CD14-positive monocyte (primary cell): ENCODE measurements at regions not wholly inside any gene's neighbourhood (a gene's known extent, or its start where the extent isn't known, plus 50 kb on each side); places are given as distances from the start of the nearest gene placed in this dataset.

ENCODE experiments used
- DNase-seq, 3 donors: peaks; one replicate each; pipeline ENCODE4 v3.0.0-alpha.2; 2011 to 2022
- H2AFZ ChIP-seq: 2 replicates; pipeline ENCODE4 v1.6.0; 2012; ENCODE audit warnings: mild to moderate bottlenecking, low read depth, low read length, inconsistent platforms; ENCODE audit not compliant: insufficient read depth, poor library complexity, severe bottlenecking
- H3K27ac ChIP-seq, 2 donors: 1 replicate in 1 of 2; 2 replicates in 1 of 2; pipeline ENCODE4 v1.5.1; 2012 to 2013; ENCODE audit warnings: low read length in 2 of 2, control low read depth in 1 of 2, inconsistent platforms in 1 of 2, low read depth in 1 of 2, mild to moderate bottlenecking in 1 of 2
- H3K27me3 ChIP-seq, 2 donors: one replicate each; pipeline versions ENCODE4 v1.6.0 to v1.6.1; 2011 to 2013; ENCODE audit warnings: low read length in 2 of 2; ENCODE audit not compliant: control insufficient read depth in 2 of 2, insufficient read depth in 2 of 2
- H3K36me3 ChIP-seq, 2 donors: replicated peaks in 1 of 2; 1 replicate in 1 of 2; 2 replicates in 1 of 2; pipeline versions ENCODE4 v1.5.1 to v1.6.1; 2012 to 2013; ENCODE audit warnings: low read length in 2 of 2, control low read depth in 1 of 2, inconsistent platforms in 1 of 2, mild to moderate bottlenecking in 1 of 2; ENCODE audit not compliant: insufficient read depth in 2 of 2, control insufficient read depth in 1 of 2
- H3K4me1 ChIP-seq, 2 donors: 1 replicate in 1 of 2; 2 replicates in 1 of 2; pipeline versions ENCODE4 v1.5.1 to v1.6.1; 2012 to 2013; ENCODE audit warnings: low read length in 2 of 2, control low read depth in 1 of 2, inconsistent platforms in 1 of 2, mild to moderate bottlenecking in 1 of 2, moderate library complexity in 1 of 2; ENCODE audit not compliant: insufficient read depth in 2 of 2, control insufficient read depth in 1 of 2
- H3K4me2 ChIP-seq: replicated peaks from 2 replicates; pipeline ENCODE3; 2012; ENCODE audit warnings: low read length, moderate library complexity, mild to moderate bottlenecking; ENCODE audit not compliant: poor library complexity, severe bottlenecking; ENCODE audit errors: extremely low read depth
- H3K4me3 ChIP-seq, 3 experiments: fragments of 200-600 bp in 1 of 3; sonication (generic) in 1 of 3; replicated peaks in 1 of 3; 1 replicate in 2 of 3; 2 replicates in 1 of 3; pipeline ENCODE4 v1.5.1; 2011 to 2013; ENCODE audit warnings: low read length in 3 of 3, mild to moderate bottlenecking in 3 of 3, control low read depth in 2 of 3, low read depth in 2 of 3, inconsistent platforms in 1 of 3, moderate library complexity in 1 of 3
- H3K79me2 ChIP-seq: 2 replicates; pipeline ENCODE4 v1.6.0; 2012; ENCODE audit warnings: mild to moderate bottlenecking, control low read depth, inconsistent platforms, low read length, moderate library complexity; ENCODE audit not compliant: insufficient read depth
- H3K9ac ChIP-seq: 2 replicates; pipeline ENCODE4 v1.6.0; 2017; ENCODE audit warnings: low read length, mild to moderate bottlenecking; ENCODE audit not compliant: insufficient read depth, poor library complexity, severe bottlenecking
- H3K9me3 ChIP-seq, 2 donors: replicated peaks in 1 of 2; 1 replicate in 1 of 2; 2 replicates in 1 of 2; pipeline versions ENCODE4 v1.5.1 to v1.6.1; 2012 to 2013; ENCODE audit warnings: low read length in 2 of 2, control low read depth in 1 of 2; ENCODE audit not compliant: control insufficient read depth in 1 of 2, insufficient read depth in 1 of 2
- H4K20me1 ChIP-seq: 2 replicates; pipeline ENCODE4 v1.6.0; 2012; ENCODE audit warnings: mild to moderate bottlenecking, low read length, control low read depth, moderate library complexity; ENCODE audit not compliant: insufficient read depth
- H3K27ac Mint-ChIP-seq, 7 donors: one replicate each; pipeline ENCODE4 v1.8.0; 2020; ENCODE audit warnings: mild to moderate bottlenecking in 7 of 7, mixed read lengths in 7 of 7, moderate library complexity in 6 of 7, inconsistent platforms in 2 of 7
- H3K27me3 Mint-ChIP-seq, 3 donors: one replicate each; pipeline ENCODE4 v1.8.0; 2021 to 2022; ENCODE audit warnings: low read depth in 3 of 3, mild to moderate bottlenecking in 3 of 3, mixed read lengths in 3 of 3, moderate library complexity in 3 of 3, inconsistent platforms in 1 of 3
- H3K36me3 Mint-ChIP-seq, 2 donors: one replicate each; pipeline ENCODE4 v1.8.0; 2020; ENCODE audit warnings: mixed read lengths in 2 of 2, inconsistent platforms in 1 of 2, mild to moderate bottlenecking in 1 of 2
- H3K4me1 Mint-ChIP-seq: one replicate; pipeline ENCODE4 v1.8.0; 2020; ENCODE audit warnings: mild to moderate bottlenecking, mixed read lengths
- H3K4me3 Mint-ChIP-seq, 2 donors: one replicate each; pipeline ENCODE4 v1.8.0; 2020; ENCODE audit warnings: mild to moderate bottlenecking in 2 of 2, mixed read lengths in 2 of 2, moderate library complexity in 1 of 2
- H3K9me3 Mint-ChIP-seq, 7 donors: one replicate each; pipeline ENCODE4 v1.8.0; 2020 to 2022; ENCODE audit warnings: mixed read lengths in 7 of 7, mild to moderate bottlenecking in 6 of 7, moderate library complexity in 6 of 7, inconsistent platforms in 2 of 7
- CTCF ChIP-seq: fragments of 200-600 bp; IDR thresholded peaks from one replicate; pipeline ENCODE4 v1.8.0; 2022; ENCODE audit warnings: antibody characterized with exemption, mild to moderate bottlenecking
- WGBS: methylation state at CpG from one replicate; pipeline ENCODE4 v1.1.5; 2013; ENCODE audit warnings: missing lambda C conversion rate; ENCODE audit not compliant: insufficient coverage; 5-methylcytosine and 5-hydroxymethylcytosine counted together
- intact Hi-C, 2 donors: fragments of 100-400 bp; cut with micrococcal nuclease; formaldehyde crosslinking; loops; one replicate each; pipeline versions ENCODE4 v1.15.0 to v1.15.1; 2023

GRCh38 chr13:108455320-108455719, 174.1 kb upstream of the MYO16 start:
- H2AFZ ChIP-seq: no peak overlapping the region
- Mint-ChIP-seq H3K36me3 (no peaks in the 10 kb centered on the region), H3K27ac (no peak overlapping the region), H3K9me3 (peaks cover 4 to 15% (median 11%) of the 10 kb centered on the region in 7 donors), H3K4me1 (no peaks in the 10 kb centered on the region), H3K4me3 (no peak overlapping the region), H3K27me3 (peaks cover 0 to 3% (median 0%) of the 10 kb centered on the region in 3 donors)
- no peaks in the 10 kb centered on the region for H3K27me3 ChIP-seq
- no peak overlapping the region for H3K27ac ChIP-seq
- no peaks in the 10 kb centered on the region for H4K20me1 ChIP-seq
- DNase-seq: no peak
- no peak overlapping the region for H3K9ac ChIP-seq
- H3K79me2 ChIP-seq: no peaks in the 10 kb centered on the region
- no CpG with 5 or more reads among the region's 2 CpGs for WGBS
- no peaks in the 10 kb centered on the region for H3K4me1 ChIP-seq
- intact Hi-C loops: no loop called here
- no peaks in the 10 kb centered on the region for H3K36me3 ChIP-seq
- no peak overlapping the region for H3K4me2 ChIP-seq
- H3K4me3 ChIP-seq: no peak overlapping the region
- H3K9me3 ChIP-seq: peaks cover 2 to 9% of the 10 kb centered on the region in 2 donors
- TF ChIP-seq CTCF: no peak

GRCh38 chr13:108460043-108460442, 169.4 kb upstream of the MYO16 start:
- 100% methylated on average over 2 of the region's 4 CpGs for WGBS
- H3K79me2 ChIP-seq: no peaks in the 10 kb centered on the region
- no peaks in the 10 kb centered on the region for H3K9me3 ChIP-seq
- Mint-ChIP-seq H3K4me1 (no peaks in the 10 kb centered on the region), H3K36me3 (no peaks in the 10 kb centered on the region), H3K27ac (no peak overlapping the region), H3K27me3 (no peaks in the 10 kb centered on the region), H3K4me3 (no peak overlapping the region), H3K9me3 (peaks cover 0 to 5% (median 3%) of the 10 kb centered on the region in 7 donors)
- H3K27me3 ChIP-seq: no peaks in the 10 kb centered on the region
- no peak overlapping the region for H3K4me2 ChIP-seq
- no peak for DNase-seq
- intact Hi-C loops: no loop called here
- H2AFZ ChIP-seq: no peak overlapping the region
- H3K4me1 ChIP-seq: no peaks in the 10 kb centered on the region
- no peak for TF ChIP-seq CTCF
- no peak overlapping the region for H3K27ac ChIP-seq
- no peaks in the 10 kb centered on the region for H4K20me1 ChIP-seq
- no peaks in the 10 kb centered on the region for H3K36me3 ChIP-seq
- H3K4me3 ChIP-seq: no peak overlapping the region
- H3K9ac ChIP-seq: no peak overlapping the region
